ENCODE measurements at regions not wholly inside any gene's neighbourhood (a gene's known extent, or its start where the extent isn't known, plus 50 kb on each side); places are given as distances from the start of the nearest gene placed in this dataset.

GRCh38 chr16:86862595-86863280, 284.4 kb downstream of the FOXL1 start:
- Mint-ChIP-seq H3K9me3 (no peaks in the 10 kb centered on the region), H3K36me3 (ENCODE audit: insufficient read depth) (no peaks in the 10 kb centered on the region)
- ATAC-seq (replicated peaks; ENCODE audit: extremely low read depth, poor library complexity, severe bottlenecking): no peak

DNA sequence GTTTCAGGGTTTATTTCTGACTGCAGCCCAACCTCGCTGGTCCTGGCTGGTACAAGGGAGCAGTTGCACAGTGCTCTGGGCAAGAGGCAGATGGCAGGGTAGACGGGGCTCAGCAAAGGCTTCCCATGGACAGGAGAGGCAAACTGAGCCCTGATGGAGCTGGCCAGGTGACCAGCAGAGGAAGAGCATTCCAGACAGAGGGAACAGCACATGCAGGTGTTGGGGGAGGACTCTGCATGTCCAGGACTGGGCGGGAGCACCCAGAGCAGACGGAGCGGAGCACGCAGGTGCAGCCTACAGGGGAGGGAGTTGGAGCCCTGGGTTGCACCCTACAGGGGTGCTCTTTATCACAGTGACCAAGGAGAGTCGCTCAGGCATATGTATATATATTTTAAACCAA, 285.3 kb downstream of the FOXL1 start:
- ATAC-seq (replicated peaks; ENCODE audit: extremely low read depth, poor library complexity, severe bottlenecking) (no peak), DNase-seq (ENCODE audit: low spot score in 2 of 2) (no peak)
- Mint-ChIP-seq H3K4me1 (no peaks in the 10 kb centered on the region), H3K27ac (ENCODE audit: low read depth) (no peak overlapping the region), H3K36me3 (ENCODE audit: insufficient read depth) (no peaks in the 10 kb centered on the region), H3K9me3 (no peaks in the 10 kb centered on the region), H3K27me3 (peaks cover 6% of the 10 kb centered on the region), H3K4me3 (no peak overlapping the region)

More at GRCh38 chr16:86862595-86863280, 284.4 kb downstream of the FOXL1 start:
- Mint-ChIP-seq H3K4me1 (no peaks in the 10 kb centered on the region), H3K27ac (ENCODE audit: low read depth) (no peak overlapping the region), H3K4me3 (no peak overlapping the region), H3K27me3 (no peaks in the 10 kb centered on the region)
- no peak for DNase-seq (ENCODE audit: low spot score in 2 of 2)

- Mint-ChIP-seq H3K9me3 (no peaks in the 10 kb centered on the region), H3K4me1 (no peaks in the 10 kb centered on the region), H3K36me3 (ENCODE audit: insufficient read depth) (no peaks in the 10 kb centered on the region), H3K27me3 (peaks cover 10% of the 10 kb centered on the region), H3K4me3 (no peak overlapping the region), H3K27ac (ENCODE audit: low read depth) (no peak overlapping the region)
- no peak for ATAC-seq (replicated peaks; ENCODE audit: extremely low read depth, poor library complexity, severe bottlenecking)
- no peak for DNase-seq (ENCODE audit: low spot score in 2 of 2)
Measured at GRCh38 chr16:86864586-86864985, 286.2 kb downstream of the FOXL1 start.

DNA sequence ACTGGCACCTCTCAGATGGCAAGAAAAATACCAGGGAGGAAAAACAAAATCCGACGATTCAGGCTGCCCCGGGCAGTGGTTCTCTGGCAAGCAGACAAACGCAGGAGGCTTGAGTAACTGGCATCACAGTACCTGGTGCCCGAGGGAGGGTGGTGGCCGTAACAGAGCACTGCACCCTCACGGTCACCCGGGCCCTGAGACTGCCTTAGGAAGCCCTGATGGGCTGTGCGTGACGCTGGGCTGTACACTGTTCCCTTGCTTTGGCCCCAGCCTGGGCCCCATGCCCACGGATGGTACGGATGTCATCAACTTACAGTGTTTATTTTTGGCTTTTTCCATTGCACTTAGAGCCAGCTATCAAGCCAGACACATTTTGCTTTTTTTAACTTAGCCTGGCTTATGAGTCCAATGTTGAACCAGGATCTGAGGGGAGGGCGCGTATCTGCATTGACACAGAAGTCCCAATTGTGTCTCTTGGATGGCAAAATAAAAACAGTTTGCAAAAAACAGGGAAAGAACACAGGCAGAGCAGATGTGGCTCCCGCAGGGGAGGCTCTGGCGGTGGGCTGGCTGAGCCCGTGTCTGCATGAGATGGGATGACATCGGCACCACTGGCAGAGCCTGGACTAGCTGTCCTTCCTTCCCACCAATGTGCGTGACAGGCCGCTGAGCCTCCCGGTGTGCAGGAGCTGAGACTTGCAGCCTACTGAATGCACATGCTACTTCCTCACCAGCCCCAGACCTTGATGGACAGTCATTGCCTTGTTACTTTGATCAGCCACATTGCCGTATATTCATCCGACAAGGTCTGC, 287.7 kb downstream of the FOXL1 start:
- Mint-ChIP-seq H3K36me3 (ENCODE audit: insufficient read depth) (no peaks in the 10 kb centered on the region), H3K4me3 (no peak overlapping the region), H3K9me3 (no peaks in the 10 kb centered on the region), H3K27ac (ENCODE audit: low read depth) (no peak overlapping the region), H3K4me1 (no peaks in the 10 kb centered on the region), H3K27me3 (peaks cover 10% of the 10 kb centered on the region)
- DNase-seq (ENCODE audit: low spot score in 2 of 2) (no peak), ATAC-seq (replicated peaks; ENCODE audit: extremely low read depth, poor library complexity, severe bottlenecking) (no peak)

- Mint-ChIP-seq H3K27ac (ENCODE audit: low read depth) (no peak overlapping the region), H3K27me3 (peaks cover 13% of the 10 kb centered on the region), H3K9me3 (no peaks in the 10 kb centered on the region), H3K36me3 (ENCODE audit: insufficient read depth) (no peaks in the 10 kb centered on the region), H3K4me3 (no peak overlapping the region), H3K4me1 (no peaks in the 10 kb centered on the region)
- ATAC-seq (replicated peaks; ENCODE audit: extremely low read depth, poor library complexity, severe bottlenecking): no peak
- no peak for DNase-seq (ENCODE audit: low spot score in 2 of 2)
Measured at GRCh38 chr16:86866986-86867722, 288.8 kb downstream of the FOXL1 start.

- Mint-ChIP-seq H3K4me1 (no peaks in the 10 kb centered on the region), H3K36me3 (ENCODE audit: insufficient read depth) (no peaks in the 10 kb centered on the region)
- ATAC-seq (replicated peaks; ENCODE audit: extremely low read depth, poor library complexity, severe bottlenecking): no peak
Measured at GRCh38 chr16:86868070-86868469, 289.7 kb downstream of the FOXL1 start.

DNA sequence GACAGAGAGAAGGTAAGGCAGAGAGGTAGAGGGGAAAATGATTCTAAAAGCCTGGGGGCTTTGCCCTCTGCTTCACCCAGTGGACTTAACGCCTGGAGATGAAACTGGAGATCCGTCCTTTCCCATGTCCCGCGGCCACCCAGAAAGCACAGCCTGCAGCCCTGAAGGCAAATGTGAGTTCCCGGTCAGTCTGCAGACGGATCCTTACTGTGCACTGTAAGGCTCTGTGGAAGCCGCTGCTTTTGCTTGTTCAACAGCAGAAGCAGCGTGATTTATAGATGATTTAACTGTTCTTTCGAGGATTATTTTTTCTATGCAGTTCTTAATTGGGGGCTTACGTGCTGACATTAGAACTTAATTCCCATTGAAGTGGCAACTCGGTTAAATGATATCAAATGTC, 290.4 kb downstream of the FOXL1 start:
- Mint-ChIP-seq H3K4me1 (no peaks in the 10 kb centered on the region), H3K4me3 (no peak overlapping the region), H3K9me3 (no peaks in the 10 kb centered on the region), H3K27me3 (peaks cover 21% of the 10 kb centered on the region), H3K36me3 (ENCODE audit: insufficient read depth) (no peaks in the 10 kb centered on the region), H3K27ac (ENCODE audit: low read depth) (no peak overlapping the region)
- ATAC-seq (replicated peaks; ENCODE audit: extremely low read depth, poor library complexity, severe bottlenecking) (no peak), DNase-seq (ENCODE audit: low spot score in 2 of 2) (no peak)

More at GRCh38 chr16:86868070-86868469, 289.7 kb downstream of the FOXL1 start:
- Mint-ChIP-seq H3K27me3 (peaks cover 21% of the 10 kb centered on the region), H3K9me3 (no peaks in the 10 kb centered on the region), H3K4me3 (no peak overlapping the region), H3K27ac (ENCODE audit: low read depth) (no peak overlapping the region)
- DNase-seq (ENCODE audit: low spot score in 2 of 2): no peak

GRCh38 chr16:86869288-86870022, 291.1 kb downstream of the FOXL1 start:
- no peaks in the 10 kb centered on the region for H3K36me3 Mint-ChIP-seq (ENCODE audit: insufficient read depth)
- no peak for DNase-seq (ENCODE audit: low spot score in 2 of 2)
- ATAC-seq (replicated peaks; ENCODE audit: extremely low read depth, poor library complexity, severe bottlenecking): no peak
- H3K4me3 Mint-ChIP-seq: no peak overlapping the region
- H3K27ac Mint-ChIP-seq (ENCODE audit: low read depth): no peak overlapping the region
- no peaks in the 10 kb centered on the region for H3K4me1 Mint-ChIP-seq
- peaks cover 21% of the 10 kb centered on the region for H3K27me3 Mint-ChIP-seq
- H3K9me3 Mint-ChIP-seq: no peaks in the 10 kb centered on the region

GRCh38 chr16:86870380-86870779, 292.0 kb downstream of the FOXL1 start:
- H3K9me3 Mint-ChIP-seq: no peaks in the 10 kb centered on the region

GRCh38 chr16:86872131-86872530, 293.8 kb downstream of the FOXL1 start:
- H3K27me3 Mint-ChIP-seq: peaks cover 31% of the 10 kb centered on the region
- H3K9me3 Mint-ChIP-seq: no peaks in the 10 kb centered on the region
- no peak overlapping the region for H3K27ac Mint-ChIP-seq (ENCODE audit: low read depth)
- no peaks in the 10 kb centered on the region for H3K4me1 Mint-ChIP-seq
- ATAC-seq (replicated peaks; ENCODE audit: extremely low read depth, poor library complexity, severe bottlenecking) (no peak), DNase-seq (ENCODE audit: low spot score in 2 of 2) (no peak)
- no peak overlapping the region for H3K4me3 Mint-ChIP-seq
- H3K36me3 Mint-ChIP-seq (ENCODE audit: insufficient read depth): no peaks in the 10 kb centered on the region

More at GRCh38 chr16:86870380-86870779, 292.0 kb downstream of the FOXL1 start:
- Mint-ChIP-seq H3K27me3 (peaks cover 21% of the 10 kb centered on the region), H3K4me3 (no peak overlapping the region), H3K4me1 (no peaks in the 10 kb centered on the region), H3K36me3 (ENCODE audit: insufficient read depth) (no peaks in the 10 kb centered on the region), H3K27ac (ENCODE audit: low read depth) (no peak overlapping the region)
- DNase-seq (ENCODE audit: low spot score in 2 of 2) (no peak), ATAC-seq (replicated peaks; ENCODE audit: extremely low read depth, poor library complexity, severe bottlenecking) (no peak)

- H3K27me3 Mint-ChIP-seq: peaks cover 38% of the 10 kb centered on the region
- no peak overlapping the region for H3K27ac Mint-ChIP-seq (ENCODE audit: low read depth)
- H3K36me3 Mint-ChIP-seq (ENCODE audit: insufficient read depth): no peaks in the 10 kb centered on the region
- DNase-seq (ENCODE audit: low spot score in 2 of 2) (no peak), ATAC-seq (replicated peaks; ENCODE audit: extremely low read depth, poor library complexity, severe bottlenecking) (no peak)
- H3K9me3 Mint-ChIP-seq: peaks cover 3% of the 10 kb centered on the region
- H3K4me3 Mint-ChIP-seq: no peak overlapping the region
- H3K4me1 Mint-ChIP-seq: no peaks in the 10 kb centered on the region
Measured at GRCh38 chr16:86872833-86873232, 294.5 kb downstream of the FOXL1 start.

DNA sequence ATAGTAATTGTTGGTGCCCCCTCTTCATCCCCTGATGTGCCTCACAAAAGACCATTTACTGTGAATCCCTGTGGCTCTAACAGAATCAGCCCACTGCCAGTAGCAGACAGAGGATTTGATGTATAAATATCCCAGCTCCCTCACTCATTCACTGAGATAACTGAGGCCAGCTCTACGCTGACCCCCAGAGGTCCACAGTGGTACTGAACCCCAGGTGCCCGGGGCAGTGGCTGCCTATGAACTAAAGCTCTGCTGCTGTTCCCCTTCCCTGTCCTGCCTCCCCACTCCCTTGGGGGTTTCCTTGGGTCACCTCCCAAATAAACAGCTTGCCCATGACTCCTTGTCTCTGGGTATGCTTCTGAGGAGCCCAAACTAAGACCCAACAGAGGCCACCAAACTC, 295.8 kb downstream of the FOXL1 start:
- ATAC-seq (replicated peaks; ENCODE audit: extremely low read depth, poor library complexity, severe bottlenecking) (no peak), DNase-seq (ENCODE audit: low spot score in 2 of 2) (no peak)
- H3K27me3 Mint-ChIP-seq: peaks cover 41% of the 10 kb centered on the region
- H3K4me1 Mint-ChIP-seq: no peaks in the 10 kb centered on the region
- H3K27ac Mint-ChIP-seq (ENCODE audit: low read depth): no peak overlapping the region
- no peaks in the 10 kb centered on the region for H3K36me3 Mint-ChIP-seq (ENCODE audit: insufficient read depth)
- H3K4me3 Mint-ChIP-seq: no peak overlapping the region
- H3K9me3 Mint-ChIP-seq: peaks cover 7% of the 10 kb centered on the region
